GM12892 (cell line): ENCODE measurements at regions not wholly inside any gene's neighbourhood (a gene's known extent, or its start where the extent isn't known, plus 50 kb on each side); places are given as distances from the start of the nearest gene placed in this dataset.

Experiments
- POLR2A ChIP-seq: IDR thresholded peaks from 2 replicates; pipeline ENCODE4 v1.6.1; 2011; ENCODE audit warnings: low read depth, low read length, control low read depth
- POLR2AphosphoS5 ChIP-seq: IDR thresholded peaks from 2 replicates; pipeline ENCODE4 v1.6.1; 2011; ENCODE audit warnings: low read depth, low read length, control low read depth
- TAF1 ChIP-seq: IDR thresholded peaks from 2 replicates; pipeline ENCODE4 v1.6.1; 2011; ENCODE audit warnings: low read depth, mild to moderate bottlenecking, control low read depth, low read length, borderline replicate concordance

- TF ChIP-seq POLR2A (no peak), TAF1 (no peak), POLR2AphosphoS5 (no peak)
Observed at GRCh38 chr3:94483403-94483802, 420.5 kb downstream of the NSUN3 start.
